Tibial nerve (tissue), 3 donors: ENCODE measurements at regions not wholly inside any gene's neighbourhood (a gene's known extent, or its start where the extent isn't known, plus 50 kb on each side); places are given as distances from the start of the nearest gene placed in this dataset.

Experiments used
- CTCF ChIP-seq, 5 experiments: fragments of 200-600 bp in 3 of 5; fragments of 450-650 bp in 2 of 5; sonication (generic) in 3 of 5; IDR thresholded peaks; one replicate each; pipeline ENCODE4 v1.5.1; 2016 to 2019; ENCODE audit warnings: antibody characterized with exemption in 5 of 5, mild to moderate bottlenecking in 3 of 5, moderate library complexity in 2 of 5
- POLR2A ChIP-seq, 2 donors: fragments of 450-650 bp; IDR thresholded peaks; one replicate each; pipeline ENCODE4 v1.6.1; 2017; ENCODE audit warnings: antibody characterized with exemption in 2 of 2, mild to moderate bottlenecking in 2 of 2, moderate library complexity in 2 of 2

GRCh38 chr2:138335036-138335435 is 166.5 kb upstream of the SPOPL start:
- no peak for TF ChIP-seq POLR2A (IDR thresholded peaks at IDR 0.05)
- TF ChIP-seq CTCF (IDR thresholded peaks at IDR 0.05), result no peak
